Hematopoietic multipotent progenitor cell treated with erythropoietin and hydrocortisone succinate and interleukin-3 and kit ligand, for 4 days (in vitro differentiated cells): ENCODE measurements at regions not wholly inside any gene's neighbourhood (a gene's known extent, or its start where the extent isn't known, plus 50 kb on each side); places are given as distances from the start of the nearest gene placed in this dataset.

ENCODE experiments used
- DNase-seq: peaks from one replicate; pipeline ENCODE4 v3.0.0-alpha.2; 2015

DNA sequence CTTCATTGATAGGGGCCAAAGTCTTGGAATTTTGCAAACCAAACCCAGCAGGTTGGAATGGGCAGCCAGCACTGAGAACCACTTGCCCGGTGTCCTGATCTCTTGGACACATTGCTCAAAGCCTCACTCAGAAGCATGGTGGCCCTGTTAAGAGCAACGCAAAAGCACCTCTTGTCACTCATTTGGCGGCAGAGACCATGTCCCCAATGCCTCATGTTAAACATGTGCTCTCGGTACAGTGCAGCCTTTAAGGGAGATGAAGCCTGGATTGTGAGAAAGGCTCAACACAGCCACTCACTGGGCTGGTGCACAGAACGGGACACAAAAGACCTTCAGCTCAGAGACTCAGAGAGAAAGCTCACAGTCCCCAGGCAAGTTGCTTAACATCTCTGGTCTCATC lies 298.4 kb upstream of the PRDM1 start:
- DNase-seq, result no peak

DNA sequence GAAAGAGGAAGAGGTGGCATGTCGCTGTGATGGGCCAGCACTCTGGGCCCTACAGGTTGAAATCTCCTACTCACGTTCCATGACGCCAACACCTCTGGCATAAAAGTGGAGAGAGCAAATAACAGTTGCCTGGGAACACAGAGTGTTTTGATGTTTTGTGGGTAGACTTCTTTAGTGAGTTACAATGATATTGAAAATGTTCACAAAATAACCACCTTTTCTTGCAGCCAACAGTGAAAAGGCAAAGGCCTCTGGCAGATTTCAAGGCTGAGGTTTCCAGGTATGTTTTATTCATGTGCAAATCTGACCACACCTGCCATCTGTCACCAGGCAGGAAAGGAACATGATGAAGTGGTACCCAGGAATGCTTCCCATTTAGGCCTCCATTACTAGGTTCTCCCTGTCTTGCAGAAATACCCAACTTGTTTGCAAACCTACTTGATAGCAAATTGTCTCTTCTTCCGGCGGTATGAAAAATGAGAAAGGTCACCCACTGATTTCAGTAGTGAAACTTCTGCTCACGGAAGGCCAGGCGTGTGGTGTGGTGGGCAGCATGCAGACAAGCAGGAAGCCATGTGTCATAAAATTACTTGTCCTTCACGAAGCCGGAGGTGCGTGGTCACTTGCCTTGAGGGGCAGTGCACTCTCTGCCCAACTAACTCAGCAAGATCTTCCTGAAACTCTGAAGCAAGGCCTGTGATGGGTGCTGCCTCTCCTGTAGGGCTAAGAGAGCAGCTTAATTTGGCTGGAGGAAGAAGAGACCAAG lies 299.1 kb upstream of the PRDM1 start:
- DNase-seq, result no peak

DNA sequence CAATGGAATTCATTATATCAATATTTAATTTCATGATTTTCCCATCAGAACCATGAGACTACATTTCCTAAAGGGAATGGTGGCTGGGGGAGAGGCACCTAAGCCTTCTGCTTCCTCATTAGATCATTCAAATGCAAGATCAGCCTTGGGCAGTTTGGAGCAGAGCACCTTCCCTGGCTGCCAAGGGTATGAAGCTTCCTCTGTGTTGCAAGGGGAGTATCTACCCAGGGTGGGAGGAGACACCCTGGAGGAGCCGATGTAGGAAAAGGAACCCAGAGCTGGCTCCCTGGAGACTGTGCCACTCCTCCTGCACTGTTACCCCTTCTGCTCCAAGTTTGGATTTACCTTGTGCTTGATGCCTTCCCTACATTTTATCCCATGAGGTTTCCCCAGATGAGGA lies 299.7 kb upstream of the PRDM1 start:
- DNase-seq, result no peak

- DNase-seq, result peak; percentile 62
These were observed 300.9 kb upstream of the PRDM1 start for GRCh38 chr6:105785066-105785811.

GRCh38 chr6:105784179-105784578 lies 302.0 kb upstream of the PRDM1 start:
- DNase-seq, result no peak

DNA sequence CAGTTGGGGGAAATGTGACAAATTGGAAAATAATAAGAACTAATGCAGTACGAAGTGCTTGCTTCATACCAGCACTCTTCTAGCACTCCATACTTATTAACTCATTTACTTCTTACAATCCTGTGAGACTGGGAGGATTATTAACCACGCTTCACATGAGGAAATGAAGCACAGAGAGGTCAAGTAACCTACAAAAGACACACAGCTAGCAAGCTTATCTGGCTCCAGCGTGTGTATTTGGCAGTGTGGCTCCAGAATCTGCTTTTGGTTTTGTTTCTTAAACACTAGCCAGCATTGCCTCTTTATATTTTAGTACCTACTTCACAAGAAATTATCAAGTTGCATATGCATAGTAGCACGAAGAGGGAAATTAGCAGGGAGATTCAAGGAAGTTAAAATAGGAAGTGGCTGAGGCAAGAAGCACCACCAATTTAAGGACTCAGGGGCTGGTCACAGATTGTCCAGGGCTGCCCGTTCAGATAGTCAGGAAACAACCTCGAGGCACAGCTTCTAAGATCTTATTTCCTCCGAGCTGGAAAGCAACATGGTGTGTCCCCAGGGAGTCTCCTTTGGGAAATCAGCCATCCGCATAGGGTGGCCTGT lies 302.7 kb upstream of the PRDM1 start:
- no peak for DNase-seq

DNA sequence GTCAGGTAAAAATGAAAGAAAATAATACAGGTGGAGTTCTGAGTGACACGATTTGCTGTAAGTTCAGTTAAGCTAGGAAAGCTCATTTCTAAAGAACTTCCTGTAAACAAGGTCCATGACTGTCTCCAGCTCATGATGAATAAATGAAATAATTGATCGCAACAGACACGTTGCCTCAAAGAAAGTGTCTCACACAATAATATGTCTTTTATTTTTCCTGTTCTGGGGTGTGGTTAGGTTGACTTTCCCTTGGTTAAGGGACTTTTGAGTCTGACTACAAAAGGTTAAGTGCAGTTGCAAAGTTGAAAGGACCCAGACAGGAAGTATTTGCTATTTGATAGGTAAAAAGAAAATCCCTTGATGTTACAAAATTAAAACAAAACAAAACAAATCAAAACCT lies 304.2 kb upstream of the PRDM1 start:
- DNase-seq, result no peak

GRCh38 chr6:105781248-105781647 lies 304.9 kb upstream of the PRDM1 start:
- DNase-seq, result no peak

- DNase-seq, result no peak
These were observed 305.8 kb upstream of the PRDM1 start for GRCh38 chr6:105780146-105780860.

- DNase-seq, result peak; percentile 47
These were observed 307.0 kb upstream of the PRDM1 start for GRCh38 chr6:105779110-105779509.

GRCh38 chr6:105775095-105775494 lies 311.0 kb upstream of the PRDM1 start:
- DNase-seq, result no peak

DNA sequence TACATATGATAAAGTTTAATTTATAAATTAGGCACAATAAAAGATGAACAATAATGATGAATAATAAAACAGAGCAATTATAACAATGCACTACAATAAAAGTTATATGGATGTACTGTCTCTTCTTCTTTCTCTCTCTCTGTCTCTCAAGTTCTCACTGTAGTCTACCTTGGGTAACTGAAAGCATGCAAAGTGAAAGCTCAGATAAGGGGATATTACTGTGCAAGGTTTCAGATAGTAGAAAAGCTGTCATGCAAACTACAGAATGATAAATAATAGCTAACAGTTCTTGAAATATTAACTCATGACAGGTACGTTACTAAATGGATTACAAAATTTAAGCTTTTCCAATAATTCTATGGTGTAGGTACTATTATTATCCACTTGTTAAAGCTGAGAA lies 311.9 kb upstream of the PRDM1 start:
- DNase-seq, result no peak

- no peak for DNase-seq
These were observed 314.7 kb upstream of the PRDM1 start for GRCh38 chr6:105771313-105771970.

DNA sequence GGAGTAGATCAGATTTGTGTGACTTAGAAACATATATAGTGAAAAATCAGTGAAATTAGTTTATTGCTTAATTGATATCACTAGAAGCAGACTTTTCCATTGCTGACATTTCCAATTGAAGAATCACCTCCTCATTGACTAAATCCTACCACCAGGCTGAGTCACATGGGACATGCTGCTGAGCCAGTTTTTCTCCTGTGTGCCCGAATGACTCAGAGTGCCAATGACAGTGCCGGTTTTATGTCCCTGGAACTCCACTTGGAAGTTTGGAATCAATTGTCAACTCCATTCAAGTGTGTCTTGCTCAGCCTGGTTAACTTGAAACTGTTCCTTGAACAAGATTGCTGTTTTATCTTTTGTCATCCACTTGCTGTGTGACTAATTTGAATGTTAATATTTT lies 316.1 kb upstream of the PRDM1 start:
- no peak for DNase-seq

DNA sequence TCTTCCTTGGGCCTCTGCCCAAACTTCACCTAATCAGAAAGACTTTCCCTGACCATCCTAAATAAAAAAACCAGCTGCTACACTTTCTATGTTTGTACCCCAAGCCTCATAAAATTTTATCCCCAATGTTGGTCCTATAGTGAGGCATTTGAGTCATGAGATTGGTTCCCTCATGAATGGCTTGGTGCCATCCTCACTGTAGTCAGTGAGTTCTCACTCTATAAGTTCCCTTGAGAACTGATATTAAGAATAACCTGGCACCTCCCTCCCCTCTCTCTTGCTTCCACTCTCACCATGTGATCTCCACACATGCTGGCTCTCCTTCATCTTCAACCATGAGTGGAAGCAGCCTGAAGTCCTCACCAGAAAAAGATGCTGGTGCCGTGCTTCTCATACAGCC lies 316.9 kb upstream of the PRDM1 start:
- no peak for DNase-seq

DNA sequence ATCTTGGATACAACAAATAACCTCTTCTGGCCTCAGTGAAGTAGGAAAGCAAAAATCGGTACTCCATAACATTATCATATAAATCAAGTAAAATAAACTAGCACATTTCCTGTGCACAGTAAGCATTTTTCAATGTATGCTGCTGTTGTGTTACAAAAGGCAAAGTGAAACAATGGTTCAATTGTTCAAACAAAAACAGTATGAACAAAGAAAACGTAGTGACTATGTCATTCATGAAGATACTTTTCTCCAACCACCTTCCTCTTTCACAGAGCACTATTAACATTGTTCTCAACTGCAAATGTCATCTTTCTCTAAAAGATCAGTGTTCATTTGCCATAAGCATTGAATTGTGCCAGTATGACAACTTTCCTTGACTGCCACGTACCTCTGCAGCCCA lies 318.6 kb upstream of the PRDM1 start:
- DNase-seq, result no peak

- no peak for DNase-seq
These were observed 320.9 kb upstream of the PRDM1 start for GRCh38 chr6:105765239-105765638.

DNA sequence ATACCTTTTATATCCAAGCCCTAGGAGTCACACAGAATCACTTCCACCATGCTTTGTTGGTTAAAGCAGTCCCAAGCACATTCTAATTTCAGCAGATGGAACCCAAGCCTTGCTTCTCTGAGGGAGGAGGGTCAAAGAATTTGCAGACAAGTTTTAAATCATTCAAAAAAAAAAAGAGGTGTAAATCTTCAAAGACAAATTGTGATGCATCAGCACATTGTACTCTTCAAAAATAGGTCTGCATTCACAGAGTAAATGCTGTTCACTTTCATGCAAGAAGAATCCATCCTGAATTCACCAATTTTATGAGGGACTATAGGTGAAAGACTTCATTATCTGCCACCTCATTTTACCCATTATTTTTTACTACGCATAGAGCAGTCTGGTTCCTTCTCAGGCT lies 321.8 kb upstream of the PRDM1 start:
- no peak for DNase-seq

- no peak for DNase-seq
These were observed 322.3 kb upstream of the PRDM1 start for GRCh38 chr6:105763866-105764265.

GRCh38 chr6:105760746-105761145 lies 325.4 kb upstream of the PRDM1 start:
- DNase-seq, result no peak

- no peak for DNase-seq
These were observed 326.2 kb upstream of the PRDM1 start for GRCh38 chr6:105759946-105760345.

DNA sequence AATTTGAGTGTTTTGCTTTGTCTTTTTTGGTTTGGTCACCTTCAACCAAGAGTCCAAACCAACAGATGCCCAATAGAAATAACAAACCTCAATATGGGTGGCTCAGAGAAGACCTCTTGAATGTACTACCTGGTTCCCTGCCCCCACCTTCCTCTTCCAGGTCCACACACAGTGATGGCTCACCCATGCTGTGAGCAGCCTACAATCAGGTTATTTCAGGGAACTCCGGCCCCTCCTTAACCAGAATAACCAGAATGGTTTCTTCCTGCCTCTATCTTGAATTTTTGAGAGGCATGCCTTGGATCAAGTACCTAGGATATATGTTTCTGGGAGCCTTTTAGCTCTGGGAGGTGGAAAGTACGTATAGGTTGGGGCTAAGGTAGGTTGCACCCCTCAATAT lies 327.1 kb upstream of the PRDM1 start:
- DNase-seq, result no peak
